ENCODE measurements at regions not wholly inside any gene's neighbourhood (a gene's known extent, or its start where the extent isn't known, plus 50 kb on each side); places are given as distances from the start of the nearest gene placed in this dataset.
A peak's percentile ranks its signal among the peaks of the same experiment; 100 is the strongest.

DNA sequence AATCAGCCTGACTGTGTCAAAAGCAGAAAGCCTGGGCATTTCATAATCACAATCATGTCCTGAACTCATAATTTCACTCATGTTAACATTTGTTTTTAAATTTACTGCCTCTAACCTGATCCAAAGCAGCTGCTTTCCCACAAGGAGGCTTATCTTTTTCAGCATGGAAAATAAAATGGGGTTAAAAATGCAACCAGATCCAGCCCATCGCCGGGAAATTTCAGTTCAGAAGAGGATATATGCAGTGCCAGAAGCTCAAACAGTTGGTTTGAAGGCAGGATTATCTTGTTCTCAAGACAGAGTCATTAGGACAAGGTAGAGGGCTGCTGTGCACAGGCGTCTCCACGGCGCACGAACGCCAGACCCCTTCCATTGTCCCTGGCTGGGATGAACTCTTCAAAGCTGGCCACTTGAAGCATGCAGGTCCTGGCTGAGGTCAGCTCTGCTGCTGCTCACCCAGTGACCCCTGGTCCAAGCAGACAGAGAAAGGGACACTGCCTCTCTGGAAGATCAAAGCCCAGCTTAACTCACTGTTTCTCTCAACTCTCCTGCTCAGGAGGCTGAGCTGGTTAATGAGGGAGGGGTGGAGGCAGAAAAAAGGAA, 191.1 kb upstream of the HEY2 start:
- peaks cover 24% of the 10 kb centered on the region for H3K4me1 Mint-ChIP-seq
- TF ChIP-seq, protein P1, sequence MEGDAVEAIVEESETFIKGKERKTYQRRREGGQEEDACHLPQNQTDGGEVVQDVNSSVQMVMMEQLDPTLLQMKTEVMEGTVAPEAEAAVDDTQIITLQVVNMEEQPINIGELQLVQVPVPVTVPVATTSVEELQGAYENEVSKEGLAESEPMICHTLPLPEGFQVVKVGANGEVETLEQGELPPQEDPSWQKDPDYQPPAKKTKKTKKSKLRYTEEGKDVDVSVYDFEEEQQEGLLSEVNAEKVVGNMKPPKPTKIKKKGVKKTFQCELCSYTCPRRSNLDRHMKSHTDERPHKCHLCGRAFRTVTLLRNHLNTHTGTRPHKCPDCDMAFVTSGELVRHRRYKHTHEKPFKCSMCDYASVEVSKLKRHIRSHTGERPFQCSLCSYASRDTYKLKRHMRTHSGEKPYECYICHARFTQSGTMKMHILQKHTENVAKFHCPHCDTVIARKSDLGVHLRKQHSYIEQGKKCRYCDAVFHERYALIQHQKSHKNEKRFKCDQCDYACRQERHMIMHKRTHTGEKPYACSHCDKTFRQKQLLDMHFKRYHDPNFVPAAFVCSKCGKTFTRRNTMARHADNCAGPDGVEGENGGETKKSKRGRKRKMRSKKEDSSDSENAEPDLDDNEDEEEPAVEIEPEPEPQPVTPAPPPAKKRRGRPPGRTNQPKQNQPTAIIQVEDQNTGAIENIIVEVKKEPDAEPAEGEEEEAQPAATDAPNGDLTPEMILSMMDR (IDR thresholded peaks at IDR 0.05; ENCODE audit: unreplicated experiment in 3 of 3): no peak
- peaks cover 5% of the 10 kb centered on the region for H3K27me3 Mint-ChIP-seq (ENCODE audit: low read depth)
- H3K9me3 Mint-ChIP-seq: no peaks in the 10 kb centered on the region
- H3K27ac Mint-ChIP-seq: peak overlapping the region; percentile 51 to 74 (median 62)
- H3K36me3 Mint-ChIP-seq (ENCODE audit: low read depth): no peaks in the 10 kb centered on the region
- H3K4me3 Mint-ChIP-seq: peak overlapping the region in 2 of 3 experiments; percentile 1 to 24

DNA sequence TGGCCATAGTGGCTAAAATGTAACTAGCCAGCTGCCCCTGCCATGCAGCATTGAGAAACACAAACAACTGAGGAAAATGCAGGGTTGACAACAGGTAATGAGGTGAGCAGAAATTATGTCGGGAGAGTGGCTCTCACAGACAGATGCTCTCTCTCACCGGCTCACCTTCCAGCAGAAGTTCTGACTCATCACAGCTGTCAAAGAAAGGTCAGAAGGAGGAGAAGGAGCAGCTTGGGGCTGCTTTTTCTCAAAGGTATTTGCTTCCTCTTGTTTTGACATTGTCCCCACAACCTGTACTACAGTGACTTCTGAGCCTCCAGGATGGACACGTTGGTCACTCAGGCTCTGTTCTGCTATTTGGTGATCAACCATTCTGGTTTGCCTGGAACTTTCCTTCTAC, 190.5 kb upstream of the HEY2 start:
- Mint-ChIP-seq H3K9me3 (no peaks in the 10 kb centered on the region), H3K27ac (peak overlapping the region in 2 of 3 experiments; percentile 51 to 74), H3K4me1 (peaks cover 24% of the 10 kb centered on the region), H3K4me3 (no peak overlapping the region), H3K36me3 (ENCODE audit: low read depth) (no peaks in the 10 kb centered on the region), H3K27me3 (ENCODE audit: low read depth) (peaks cover 5% of the 10 kb centered on the region)
- TF ChIP-seq, protein P1 (IDR thresholded peaks at IDR 0.05; ENCODE audit: unreplicated experiment in 3 of 3): no peak

DNA sequence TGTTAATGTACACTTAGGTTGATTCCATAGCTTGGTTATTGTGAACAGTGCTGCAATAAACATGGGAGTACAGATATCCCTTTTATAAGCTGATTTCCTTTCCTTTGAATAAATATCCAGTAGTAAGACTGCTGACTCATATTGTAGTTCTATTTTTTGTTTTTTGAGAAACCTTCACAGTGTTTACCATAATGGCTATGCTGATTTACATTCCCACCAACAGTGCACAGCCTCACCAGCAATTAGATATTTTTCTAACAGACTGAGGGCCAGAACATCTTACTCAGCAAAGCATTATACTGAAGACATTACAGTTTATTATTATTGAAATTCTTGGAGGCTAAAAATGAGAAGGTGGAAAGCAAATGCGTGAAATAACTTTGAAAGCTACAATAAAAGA, 187.3 kb upstream of the HEY2 start:
- peaks cover 16% of the 10 kb centered on the region for H3K4me1 Mint-ChIP-seq
- H3K9me3 Mint-ChIP-seq: no peaks in the 10 kb centered on the region
- TF ChIP-seq, protein P1 (IDR thresholded peaks at IDR 0.05; ENCODE audit: unreplicated experiment in 3 of 3): no peak
- no peak overlapping the region for H3K27ac Mint-ChIP-seq
- no peak overlapping the region for H3K4me3 Mint-ChIP-seq
- H3K27me3 Mint-ChIP-seq (ENCODE audit: low read depth): peaks cover 5% of the 10 kb centered on the region
- no peaks in the 10 kb centered on the region for H3K36me3 Mint-ChIP-seq (ENCODE audit: low read depth)

DNA sequence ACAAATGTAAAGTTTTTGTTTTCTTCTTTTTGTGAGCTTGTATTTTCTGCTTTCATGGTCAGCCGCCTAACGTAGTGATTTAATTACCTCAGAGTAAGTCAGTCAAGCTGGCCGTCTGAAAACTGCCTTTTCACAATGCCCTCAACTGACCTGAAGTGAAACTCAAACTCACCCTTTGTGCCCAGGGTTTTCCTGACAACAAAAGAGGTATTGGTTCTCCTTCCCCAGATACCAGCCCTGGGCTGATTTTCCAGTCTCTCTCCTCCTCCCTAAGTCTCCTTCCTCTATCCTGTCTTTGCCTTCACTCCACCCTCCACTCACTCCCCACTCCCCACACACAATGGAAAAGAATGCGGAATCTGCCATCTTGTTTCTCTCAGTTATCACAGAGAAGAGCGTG, 184.5 kb upstream of the HEY2 start:
- Mint-ChIP-seq H3K4me3 (no peak overlapping the region), H3K9me3 (no peaks in the 10 kb centered on the region), H3K4me1 (no peaks in the 10 kb centered on the region), H3K36me3 (ENCODE audit: low read depth) (no peaks in the 10 kb centered on the region), H3K27me3 (ENCODE audit: low read depth) (no peaks in the 10 kb centered on the region), H3K27ac (no peak overlapping the region)
- TF ChIP-seq, protein P1 (IDR thresholded peaks at IDR 0.05; ENCODE audit: unreplicated experiment in 3 of 3): no peak

DNA sequence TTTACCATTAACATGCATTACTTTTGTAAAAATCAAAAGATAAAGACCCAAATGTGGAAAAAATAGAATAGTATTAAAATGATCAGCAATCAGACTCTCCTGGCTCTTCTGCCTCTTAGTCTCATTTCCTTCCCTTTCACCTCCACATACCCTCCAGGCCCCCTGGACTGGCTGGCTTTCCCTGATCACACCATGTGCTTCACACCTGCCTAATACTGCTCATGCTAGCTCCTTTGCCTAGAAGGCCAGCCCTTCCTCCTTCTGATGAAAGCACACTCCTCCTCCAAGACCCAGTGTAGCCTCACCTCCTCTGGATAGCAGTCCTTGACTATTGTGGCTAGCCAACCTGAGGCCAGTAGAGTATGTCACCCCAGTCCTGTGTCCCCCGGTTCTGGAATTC, 182.0 kb upstream of the HEY2 start:
- H3K4me1 Mint-ChIP-seq: no peaks in the 10 kb centered on the region
- TF ChIP-seq, protein P1 (IDR thresholded peaks at IDR 0.05; ENCODE audit: unreplicated experiment in 3 of 3): no peak
- H3K9me3 Mint-ChIP-seq: no peaks in the 10 kb centered on the region
- H3K36me3 Mint-ChIP-seq (ENCODE audit: low read depth): no peaks in the 10 kb centered on the region
- no peak overlapping the region for H3K27ac Mint-ChIP-seq
- H3K27me3 Mint-ChIP-seq (ENCODE audit: low read depth): no peaks in the 10 kb centered on the region
- H3K4me3 Mint-ChIP-seq: no peak overlapping the region

DNA sequence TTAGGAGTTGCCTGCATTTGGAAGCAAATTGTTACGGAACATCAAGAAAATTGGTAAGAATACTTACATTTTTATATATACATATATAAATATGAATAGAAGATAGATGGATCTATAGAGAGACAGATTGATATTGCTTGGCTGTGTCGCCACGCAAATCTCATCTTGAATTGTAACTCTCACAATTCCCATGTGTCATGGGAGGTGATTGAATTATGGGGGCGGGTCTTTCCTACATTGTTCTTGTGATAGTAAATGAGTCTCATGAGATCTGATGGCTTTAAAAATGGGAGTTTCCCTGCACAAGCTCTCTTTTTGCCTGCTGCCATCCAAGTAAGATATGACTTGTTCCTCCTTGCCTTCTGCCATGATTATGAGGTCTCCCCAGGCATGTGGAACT, 180.8 kb upstream of the HEY2 start:
- H3K4me3 Mint-ChIP-seq: no peak overlapping the region
- H3K27ac Mint-ChIP-seq: no peak overlapping the region
- no peaks in the 10 kb centered on the region for H3K36me3 Mint-ChIP-seq (ENCODE audit: low read depth)
- H3K27me3 Mint-ChIP-seq (ENCODE audit: low read depth): no peaks in the 10 kb centered on the region
- TF ChIP-seq, protein P1 (IDR thresholded peaks at IDR 0.05; ENCODE audit: unreplicated experiment in 3 of 3): no peak
- no peaks in the 10 kb centered on the region for H3K9me3 Mint-ChIP-seq
- H3K4me1 Mint-ChIP-seq: no peaks in the 10 kb centered on the region
